ENCODE measurements at regions not wholly inside any gene's neighbourhood (a gene's known extent, or its start where the extent isn't known, plus 50 kb on each side); places are given as distances from the start of the nearest gene placed in this dataset.
"Not testable (repeated sequence)": the region's sequence is repeated elsewhere in the genome, so short reads cannot be mapped to it uniquely, and the experiment has no call there.

- DNase-seq (ENCODE audit: low spot score) = no peak
Observed at GRCh38 chr2:111620281-111620680, 263.7 kb downstream of the ANAPC1 start.

- DNase-seq (ENCODE audit: low spot score) = no peak
Observed at GRCh38 chr2:111622859-111623258, 261.1 kb downstream of the ANAPC1 start.

DNA sequence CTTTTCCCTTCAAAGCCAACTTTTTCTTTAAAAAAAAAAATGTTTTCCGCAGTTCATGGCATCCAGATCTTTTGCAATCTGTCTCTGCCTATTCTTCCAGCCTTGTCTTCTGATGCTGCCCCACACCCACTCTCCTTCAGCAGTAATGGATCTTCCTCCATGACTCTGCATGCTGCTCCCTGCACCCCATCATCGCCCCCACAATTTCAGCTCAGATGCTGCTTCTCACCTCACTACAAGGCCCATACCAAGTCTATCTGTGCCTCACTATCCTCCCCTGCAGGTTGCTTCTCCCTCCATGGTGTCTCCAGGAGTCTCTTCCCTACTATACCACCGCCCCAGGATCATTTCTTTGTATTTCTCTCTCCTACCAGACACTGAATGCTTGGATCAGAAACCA lies 260.6 kb downstream of the ANAPC1 start:
- DNase-seq (ENCODE audit: low spot score) = no peak

DNA sequence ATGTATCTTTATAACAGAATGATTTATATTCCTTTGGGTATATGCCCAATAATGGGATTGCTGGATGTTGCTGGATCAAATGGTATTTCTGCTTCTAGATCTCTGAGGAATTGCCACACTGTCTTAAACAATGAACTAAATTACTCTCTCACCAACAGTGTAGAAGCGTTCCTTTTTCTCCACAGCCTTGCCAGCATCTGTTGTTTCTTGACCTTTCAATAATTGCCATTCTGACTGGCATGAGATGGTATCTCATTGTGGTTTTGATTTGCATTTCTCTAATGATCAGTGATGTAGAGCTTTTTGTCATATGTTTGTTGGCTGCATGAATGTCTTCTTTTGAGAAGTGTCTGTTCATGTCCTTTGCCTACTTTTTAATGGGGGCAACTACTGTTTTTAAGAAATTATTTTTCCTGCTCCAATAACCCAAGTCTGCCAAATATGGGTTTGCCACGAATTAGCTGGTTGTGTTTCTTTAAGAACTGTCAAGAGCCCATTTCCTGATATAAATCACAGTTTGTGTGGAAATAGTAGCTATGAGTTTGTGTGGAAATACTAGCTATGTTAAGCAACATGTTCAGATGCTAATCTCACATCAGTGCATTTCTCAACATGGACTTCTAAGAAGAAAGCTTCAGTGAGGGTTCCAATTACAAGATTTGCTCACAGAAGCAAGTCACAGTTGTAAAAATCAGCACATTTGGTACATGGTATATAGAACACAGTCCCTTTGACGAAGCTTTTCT lies 259.4 kb downstream of the ANAPC1 start:
- DNase-seq (ENCODE audit: low spot score) = no peak

- DNase-seq (ENCODE audit: low spot score) = not testable (repeated sequence)
Observed at GRCh38 chr2:111625157-111625537, 258.8 kb downstream of the ANAPC1 start.

- no peak for DNase-seq (ENCODE audit: low spot score)
Observed at GRCh38 chr2:111626037-111626864, 257.7 kb downstream of the ANAPC1 start.

DNA sequence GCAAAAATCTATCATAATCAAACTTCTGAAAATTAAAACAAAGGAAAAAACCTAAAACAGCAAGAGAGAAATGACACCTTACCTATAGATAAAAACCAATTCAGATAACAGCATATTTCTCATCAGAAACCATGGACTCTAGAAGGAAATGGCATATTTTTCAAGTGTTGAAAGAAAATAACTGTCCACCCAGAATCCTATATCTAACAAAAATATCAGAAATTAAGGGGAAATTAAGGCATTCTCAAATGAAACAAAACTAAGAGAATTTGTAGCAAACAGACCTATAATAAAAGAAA lies 257.2 kb downstream of the ANAPC1 start:
- no peak for DNase-seq (ENCODE audit: low spot score)

GRCh38 chr2:111627256-111627655 lies 256.7 kb downstream of the ANAPC1 start:
- DNase-seq (ENCODE audit: low spot score) = no peak

- DNase-seq (ENCODE audit: low spot score) = no peak
Observed at GRCh38 chr2:111628221-111628620, 255.8 kb downstream of the ANAPC1 start.

DNA sequence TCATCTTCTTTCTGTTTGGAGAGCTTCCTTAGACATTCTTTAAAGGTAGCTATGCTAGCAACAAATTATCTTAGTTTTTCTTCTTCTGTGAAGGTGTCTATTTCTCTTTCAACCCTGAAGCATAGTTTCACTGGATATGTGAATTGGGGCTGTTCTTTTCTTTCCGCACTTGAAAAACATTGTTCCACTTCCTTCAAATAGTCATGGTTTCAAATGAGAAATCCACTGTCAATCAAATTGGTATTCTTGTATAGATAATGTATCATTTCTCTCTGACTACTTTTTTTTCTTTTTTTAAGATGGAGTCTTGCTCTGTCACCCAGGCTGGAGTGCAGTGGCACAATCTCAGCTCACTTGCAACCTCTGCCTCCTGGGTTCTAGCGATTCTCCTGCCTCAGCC lies 254.0 kb downstream of the ANAPC1 start:
- no peak for DNase-seq (ENCODE audit: low spot score)

DNA sequence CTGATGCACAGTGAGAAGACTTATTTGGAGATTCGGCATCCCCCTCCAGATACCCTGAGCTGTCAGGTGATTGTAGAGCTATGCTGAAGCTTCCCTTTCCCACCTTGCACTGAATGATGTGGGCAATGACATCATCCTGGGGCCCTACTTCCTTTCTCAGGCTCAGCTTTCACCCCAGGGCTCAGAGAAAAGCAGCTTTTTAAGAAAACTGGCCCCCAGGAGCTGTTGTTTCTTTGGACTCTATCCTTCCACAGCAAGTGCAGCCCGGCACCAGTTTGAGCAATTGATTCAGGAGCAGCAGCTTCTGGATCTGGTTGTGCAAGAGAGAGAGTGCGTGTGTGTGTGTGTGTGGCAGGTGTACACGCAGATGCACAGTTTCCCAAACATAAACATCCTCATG lies 251.3 kb downstream of the ANAPC1 start:
- no peak for DNase-seq (ENCODE audit: low spot score)

GRCh38 chr2:111633189-111633588 lies 250.8 kb downstream of the ANAPC1 start:
- no peak for DNase-seq (ENCODE audit: low spot score)

DNA sequence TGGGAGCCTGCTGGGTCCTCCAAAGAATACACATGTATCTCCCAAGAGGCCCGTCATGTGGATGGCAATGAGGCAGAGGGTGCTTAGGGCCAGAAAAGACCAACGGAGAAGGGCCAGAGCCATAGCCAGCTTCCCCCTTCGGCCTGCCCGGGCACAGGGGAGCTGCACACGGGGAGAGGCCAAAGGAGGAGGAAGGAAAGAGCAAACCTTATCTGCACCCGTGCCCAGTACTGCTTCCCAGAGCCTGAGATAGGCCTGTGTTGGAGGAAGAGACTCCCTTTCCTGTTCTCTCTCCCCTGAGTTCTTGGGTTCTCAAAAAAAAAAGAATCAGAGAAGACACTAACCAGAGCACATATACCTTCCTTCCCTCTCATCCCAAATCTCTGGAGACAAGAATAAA lies 250.3 kb downstream of the ANAPC1 start:
- no peak for DNase-seq (ENCODE audit: low spot score)

GRCh38 chr2:111634050-111634794 lies 249.8 kb downstream of the ANAPC1 start:
- DNase-seq (ENCODE audit: low spot score) = no peak

DNA sequence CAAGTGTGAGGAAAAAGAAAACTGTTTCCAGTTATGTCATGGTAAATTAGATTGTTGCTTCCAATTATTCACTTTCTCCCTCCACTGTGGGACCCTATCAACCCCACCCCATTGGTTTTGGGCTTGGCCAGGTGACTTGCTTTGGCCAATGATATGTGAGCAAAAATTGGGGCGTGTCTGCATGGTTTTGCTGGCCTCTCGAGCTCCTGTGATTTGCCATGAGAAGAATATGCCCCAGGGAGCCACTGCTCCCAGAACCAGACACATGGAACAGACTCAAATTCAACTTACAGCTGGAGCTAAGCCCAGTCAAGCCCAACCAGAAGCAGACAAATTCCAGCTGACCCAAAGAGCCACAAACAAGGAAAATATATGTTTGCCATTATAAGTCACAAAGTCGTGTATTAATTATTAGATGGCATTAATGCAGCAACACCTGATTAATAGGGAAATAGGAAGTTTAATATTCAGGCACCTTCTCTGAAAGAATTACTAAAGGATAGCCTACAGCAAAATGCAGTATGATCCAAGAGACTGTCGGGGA lies 248.9 kb downstream of the ANAPC1 start:
- no peak for DNase-seq (ENCODE audit: low spot score)

DNA sequence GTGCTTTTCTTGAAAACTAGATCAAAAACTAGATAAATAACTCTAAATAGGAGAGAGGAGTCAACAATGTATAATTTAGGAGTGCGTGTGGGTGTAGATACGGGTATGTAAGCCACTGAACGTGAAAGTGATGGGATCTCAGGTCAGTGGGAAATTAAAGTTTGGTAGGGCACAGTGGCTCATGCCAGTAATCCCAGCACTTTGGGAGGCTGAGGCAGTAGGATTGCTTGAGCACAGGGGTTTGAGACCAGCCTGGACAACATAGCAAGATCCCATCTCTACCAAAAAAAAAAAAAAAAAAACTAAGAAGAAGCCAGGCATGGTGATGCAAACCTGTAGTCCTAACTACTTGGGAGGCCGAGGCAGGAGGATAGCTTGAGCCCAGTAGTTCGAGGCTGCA lies 247.1 kb downstream of the ANAPC1 start:
- no peak for DNase-seq (ENCODE audit: low spot score)

DNA sequence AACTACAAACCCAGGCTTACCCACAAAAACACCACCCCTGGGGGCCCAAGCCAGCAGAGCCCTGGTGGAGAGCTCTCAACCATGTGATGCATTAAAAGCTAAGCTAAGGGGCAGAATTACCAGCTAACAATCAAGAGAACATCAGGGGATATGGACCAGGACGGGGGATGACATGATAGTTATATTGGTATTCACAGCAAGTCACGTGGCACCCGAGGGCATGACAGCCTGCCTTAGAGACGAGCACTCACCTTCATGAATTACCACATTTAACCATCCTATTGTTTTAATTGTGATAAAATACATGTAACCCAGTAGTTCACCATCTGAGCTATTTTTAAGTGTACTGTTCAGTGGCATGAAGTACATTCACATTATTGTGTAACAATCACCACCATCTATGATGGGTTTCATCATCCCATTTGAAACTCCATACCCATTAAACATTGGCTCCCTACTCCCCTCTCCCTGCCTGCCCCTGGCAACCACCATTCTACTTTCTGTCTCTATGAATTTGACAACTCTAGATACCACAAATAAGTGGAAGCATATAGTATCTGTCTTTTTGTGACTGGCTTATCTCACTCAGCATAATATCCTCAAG lies 245.6 kb downstream of the ANAPC1 start:
- no peak for DNase-seq (ENCODE audit: low spot score)

- DNase-seq (ENCODE audit: low spot score) = no peak
Observed at GRCh38 chr2:111640480-111640879, 243.5 kb downstream of the ANAPC1 start.

- no peak for DNase-seq (ENCODE audit: low spot score)
Observed at GRCh38 chr2:111642586-111643327, 241.2 kb downstream of the ANAPC1 start.

GRCh38 chr2:111643759-111644158 lies 240.2 kb downstream of the ANAPC1 start:
- DNase-seq (ENCODE audit: low spot score) = no peak

DNA sequence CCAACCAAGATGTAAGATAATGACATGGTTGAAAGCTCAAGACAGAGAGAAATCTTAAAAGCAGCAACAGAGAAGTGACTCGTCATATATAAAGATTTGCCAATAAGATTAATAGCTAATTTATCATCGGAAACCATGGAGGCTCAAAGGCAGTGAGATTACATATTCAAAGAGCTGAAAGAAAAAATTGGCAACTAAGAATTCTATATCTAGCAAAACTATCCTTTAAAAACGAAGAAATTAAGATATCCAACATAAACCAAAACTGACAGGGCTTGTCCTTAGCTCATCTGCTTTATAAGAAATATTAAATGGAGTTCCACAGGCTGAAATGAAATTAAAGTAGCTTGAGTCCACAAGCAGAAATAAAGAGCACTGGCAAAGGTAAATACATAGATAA lies 236.6 kb downstream of the ANAPC1 start:
- no peak for DNase-seq (ENCODE audit: low spot score)

- no peak for DNase-seq (ENCODE audit: low spot score)
Observed at GRCh38 chr2:111652038-111652437, 232.0 kb downstream of the ANAPC1 start.

Data from cerebellar cortex (tissue), 1 donor.